ENCODE measurements at regions not wholly inside any gene's neighbourhood (a gene's known extent, or its start where the extent isn't known, plus 50 kb on each side); places are given as distances from the start of the nearest gene placed in this dataset.
A peak's percentile ranks its signal among the peaks of the same experiment; 100 is the strongest.
"Not testable (repeated sequence)": the region's sequence is repeated elsewhere in the genome, so short reads cannot be mapped to it uniquely, and the experiment has no call there.

DNA sequence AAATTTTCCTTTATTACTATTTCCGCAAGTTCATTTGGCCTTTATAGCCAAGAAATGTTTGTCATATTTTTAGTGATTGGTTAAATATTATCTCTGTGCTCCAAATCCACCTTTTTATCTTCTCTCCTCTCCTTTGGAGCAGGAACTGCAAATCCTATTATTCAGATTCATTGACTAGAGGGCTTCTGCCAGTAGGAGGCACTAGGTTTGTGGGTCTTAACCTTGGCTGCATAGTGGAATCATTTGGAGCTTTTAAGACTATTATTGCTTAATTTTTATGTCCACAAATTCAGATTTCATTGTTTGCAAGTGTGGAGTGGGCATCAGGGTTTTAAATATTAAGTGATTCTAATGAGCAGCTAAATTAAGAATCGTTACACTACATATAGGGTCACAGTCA is 75.3 kb upstream of the SYT10 start:
- H3K27ac ChIP-seq, result no peak overlapping the region
- H3K79me2 ChIP-seq, result no peaks in the 10 kb centered on the region
- H3K9me2 ChIP-seq (replicated peaks; ENCODE audit: insufficient read depth), result no peaks in the 10 kb centered on the region
- TF ChIP-seq EZH2phosphoT487 (IDR thresholded peaks at IDR 0.05; ENCODE audit: low read depth, severe bottlenecking, unreplicated experiment) (no peak), CTCF (IDR thresholded peaks at IDR 0.05; ENCODE audit: poor library complexity) (peak; percentile 16), EZH2 (IDR thresholded peaks at IDR 0.05; ENCODE audit: borderline replicate concordance) (no peak)
- no peak overlapping the region for H3K4me3 ChIP-seq
- H3K4me2 ChIP-seq, result no peak overlapping the region
- H3K9me3 ChIP-seq (ENCODE audit: low read depth), result no peaks in the 10 kb centered on the region
- DNase-seq (ENCODE audit: low spot score), result no peak
- no peaks in the 10 kb centered on the region for H3K36me3 ChIP-seq (replicated peaks; ENCODE audit: insufficient read depth, low read depth)
- 96% methylated on average over 2 of the region's 2 CpGs for WGBS (ENCODE audit: low lambda C conversion rate, missing lambda C conversion rate)
- H4K20me1 ChIP-seq (ENCODE audit: insufficient read depth, poor library complexity, severe bottlenecking), result no peaks in the 10 kb centered on the region
- no peaks in the 10 kb centered on the region for H3K27me3 ChIP-seq
- no peaks in the 10 kb centered on the region for H3K4me1 ChIP-seq (ENCODE audit: insufficient read depth)
- H2AFZ ChIP-seq, result no peak overlapping the region

DNA sequence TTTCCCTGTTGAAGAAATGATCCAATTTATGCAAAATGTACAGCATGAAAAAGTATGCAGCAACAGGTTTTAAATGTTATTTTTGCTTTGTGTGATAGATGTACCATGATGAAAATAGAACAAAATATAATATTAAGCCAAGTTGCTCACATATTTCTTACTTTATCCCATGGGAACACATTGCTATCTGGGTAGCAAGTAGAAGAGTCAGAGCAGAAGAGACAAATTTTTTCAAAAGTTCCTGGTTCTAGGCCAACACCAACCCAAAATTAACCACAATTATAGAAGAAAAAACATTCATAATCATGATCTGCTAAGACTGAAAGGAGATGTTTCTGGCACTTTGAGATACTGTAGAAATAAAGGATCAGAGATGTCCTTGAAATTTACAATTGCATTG is 79.9 kb upstream of the SYT10 start:
- no peak overlapping the region for H2AFZ ChIP-seq
- no peak overlapping the region for H3K4me3 ChIP-seq
- H3K36me3 ChIP-seq (replicated peaks; ENCODE audit: insufficient read depth, low read depth), result no peaks in the 10 kb centered on the region
- DNase-seq (ENCODE audit: low spot score), result no peak
- H3K9me2 ChIP-seq (replicated peaks; ENCODE audit: insufficient read depth), result no peaks in the 10 kb centered on the region
- no peaks in the 10 kb centered on the region for H3K9me3 ChIP-seq (ENCODE audit: low read depth)
- TF ChIP-seq CTCF (IDR thresholded peaks at IDR 0.05; ENCODE audit: poor library complexity) (no peak), EZH2phosphoT487 (IDR thresholded peaks at IDR 0.05; ENCODE audit: low read depth, severe bottlenecking, unreplicated experiment) (no peak), EZH2 (IDR thresholded peaks at IDR 0.05; ENCODE audit: borderline replicate concordance) (no peak)
- no peaks in the 10 kb centered on the region for H3K27me3 ChIP-seq
- H3K79me2 ChIP-seq, result no peaks in the 10 kb centered on the region
- H4K20me1 ChIP-seq (ENCODE audit: insufficient read depth, poor library complexity, severe bottlenecking), result no peaks in the 10 kb centered on the region
- H3K4me1 ChIP-seq (ENCODE audit: insufficient read depth), result no peaks in the 10 kb centered on the region
- no peak overlapping the region for H3K4me2 ChIP-seq
- no peak overlapping the region for H3K27ac ChIP-seq

DNA sequence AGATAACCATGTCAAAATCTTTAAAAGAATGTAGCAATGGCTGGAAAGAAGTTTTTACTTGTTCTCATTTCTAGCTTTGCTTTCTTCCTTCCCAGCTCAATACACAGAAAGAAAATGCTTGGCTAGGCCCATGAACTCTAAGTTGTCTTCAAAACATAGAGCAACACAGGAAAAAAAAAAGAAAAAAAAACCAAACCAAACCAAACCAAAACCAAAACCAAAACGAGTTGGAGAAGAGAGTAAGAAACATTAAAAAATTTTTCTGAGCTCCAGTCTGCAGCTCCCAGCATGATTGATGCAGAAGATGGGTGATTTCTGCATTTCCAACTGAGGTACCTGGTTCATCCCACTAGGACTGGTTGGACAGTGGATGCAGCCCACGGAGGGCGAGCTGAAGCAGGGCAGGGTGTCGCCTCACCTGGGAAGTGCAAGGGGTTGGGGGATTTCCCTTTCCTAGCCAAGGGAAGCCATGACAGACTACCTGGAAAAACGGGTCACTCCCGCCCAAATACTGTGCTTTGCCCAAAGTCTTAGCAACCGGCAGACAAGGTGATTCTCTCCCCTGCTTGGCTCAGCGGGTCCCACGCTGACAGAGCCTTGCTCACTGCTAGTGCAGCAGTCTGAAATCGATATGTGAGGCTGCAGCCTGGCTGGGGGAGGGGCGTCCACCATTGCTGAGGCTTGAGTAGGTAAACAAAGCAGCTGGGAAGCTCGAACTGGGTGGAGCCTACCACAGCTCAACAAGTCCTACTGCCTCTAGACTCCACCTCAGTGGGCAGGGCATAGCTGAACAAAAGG is 81.1 kb upstream of the SYT10 start:
- H3K79me2 ChIP-seq; H3K4me3 ChIP-seq; H3K9me2 ChIP-seq (replicated peaks; ENCODE audit: insufficient read depth); H4K20me1 ChIP-seq (ENCODE audit: insufficient read depth, poor library complexity, severe bottlenecking); H3K36me3 ChIP-seq (replicated peaks; ENCODE audit: insufficient read depth, low read depth); H3K27ac ChIP-seq; H3K27me3 ChIP-seq; DNase-seq (ENCODE audit: low spot score); H2AFZ ChIP-seq; H3K9me3 ChIP-seq (ENCODE audit: low read depth); H3K4me1 ChIP-seq (ENCODE audit: insufficient read depth): not testable (repeated sequence)
- WGBS (ENCODE audit: low lambda C conversion rate, missing lambda C conversion rate), result 69% methylated on average over 12 of the region's 12 CpGs
- peak overlapping the region; percentile 29 for H3K4me2 ChIP-seq

DNA sequence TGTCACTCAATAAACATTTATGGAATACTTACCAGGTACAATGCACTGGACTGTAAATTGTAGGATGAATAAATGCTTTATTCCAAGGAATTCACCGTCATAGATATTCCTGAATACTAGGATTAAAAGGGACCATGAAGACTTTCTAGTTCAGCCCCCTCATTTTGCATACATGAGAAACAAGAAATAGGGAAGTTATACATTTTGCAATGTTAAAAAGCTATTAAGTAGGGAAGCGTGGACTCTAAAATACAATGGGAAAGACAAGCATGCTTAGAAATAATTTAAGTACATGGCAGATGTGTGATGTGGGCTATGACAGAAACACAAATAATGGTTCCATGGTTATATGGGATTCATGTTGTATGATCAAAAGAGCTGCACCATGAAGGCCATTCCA is 89.4 kb upstream of the SYT10 start:
- Histone ChIP-seq H2AFZ (no peak overlapping the region), H3K27ac (no peak overlapping the region), H3K9me3 (ENCODE audit: low read depth) (no peaks in the 10 kb centered on the region), H3K4me3 (no peak overlapping the region), H3K4me1 (ENCODE audit: insufficient read depth) (no peaks in the 10 kb centered on the region), H3K9me2 (replicated peaks; ENCODE audit: insufficient read depth) (no peaks in the 10 kb centered on the region), H4K20me1 (ENCODE audit: insufficient read depth, poor library complexity, severe bottlenecking) (no peaks in the 10 kb centered on the region), H3K79me2 (no peaks in the 10 kb centered on the region), H3K36me3 (replicated peaks; ENCODE audit: insufficient read depth, low read depth) (no peaks in the 10 kb centered on the region), H3K27me3 (no peaks in the 10 kb centered on the region), H3K4me2 (no peak overlapping the region)
- 86% methylated on average over 2 of the region's 2 CpGs for WGBS (ENCODE audit: low lambda C conversion rate, missing lambda C conversion rate)
- DNase-seq (ENCODE audit: low spot score), result no peak
- no peak for TF ChIP-seq EZH2 (IDR thresholded peaks at IDR 0.05; ENCODE audit: borderline replicate concordance)
- TF ChIP-seq CTCF (IDR thresholded peaks at IDR 0.05; ENCODE audit: poor library complexity), result no peak
- TF ChIP-seq EZH2phosphoT487 (IDR thresholded peaks at IDR 0.05; ENCODE audit: low read depth, severe bottlenecking, unreplicated experiment), result no peak
